NCI-H524 treated with DMSO at 0.1 percent for 48 hours (cell line): ENCODE measurements at regions not wholly inside any gene's neighbourhood (a gene's known extent, or its start where the extent isn't known, plus 50 kb on each side); places are given as distances from the start of the nearest gene placed in this dataset.

Source experiments
- DNase-seq: peaks from one replicate; lab custom pipeline; 2025; lab: John Stamatoyannopoulos, UW

GRCh38 chr7:25815711-25816110, 336.3 kb upstream of the NFE2L3 start:
- DNase-seq: no peak

- no peak for DNase-seq
These were observed 331.5 kb upstream of the NFE2L3 start for GRCh38 chr7:25820432-25821040.

- no peak for DNase-seq
These were observed 330.8 kb upstream of the NFE2L3 start for GRCh38 chr7:25821225-25821624.

GRCh38 chr7:25822823-25823222, 329.2 kb upstream of the NFE2L3 start:
- no peak for DNase-seq

GRCh38 chr7:25823571-25823970, 328.4 kb upstream of the NFE2L3 start:
- no peak for DNase-seq

- no peak for DNase-seq
These were observed 323.5 kb upstream of the NFE2L3 start for GRCh38 chr7:25828468-25828867.

GRCh38 chr7:25829663-25830062, 322.3 kb upstream of the NFE2L3 start:
- no peak for DNase-seq

GRCh38 chr7:25830215-25830614, 321.8 kb upstream of the NFE2L3 start:
- no peak for DNase-seq

GRCh38 chr7:25831062-25831691, 320.8 kb upstream of the NFE2L3 start:
- no peak for DNase-seq

- DNase-seq: no peak
These were observed 320.1 kb upstream of the NFE2L3 start for GRCh38 chr7:25831831-25832411.

- no peak for DNase-seq
These were observed 319.5 kb upstream of the NFE2L3 start for GRCh38 chr7:25832456-25832855.

GRCh38 chr7:25832929-25833328, 319.1 kb upstream of the NFE2L3 start:
- no peak for DNase-seq

GRCh38 chr7:25834050-25834449, 317.9 kb upstream of the NFE2L3 start:
- DNase-seq: no peak

- DNase-seq: no peak
These were observed 316.8 kb upstream of the NFE2L3 start for GRCh38 chr7:25835197-25835596.

GRCh38 chr7:25839084-25839769, 312.8 kb upstream of the NFE2L3 start:
- no peak for DNase-seq

GRCh38 chr7:25840209-25840792, 311.7 kb upstream of the NFE2L3 start:
- no peak for DNase-seq

- no peak for DNase-seq
These were observed 310.4 kb upstream of the NFE2L3 start for GRCh38 chr7:25841575-25841974.

GRCh38 chr7:25842201-25842733, 309.7 kb upstream of the NFE2L3 start:
- DNase-seq: no peak

GRCh38 chr7:25843467-25843866, 308.5 kb upstream of the NFE2L3 start:
- no peak for DNase-seq

GRCh38 chr7:25844102-25844870, 307.7 kb upstream of the NFE2L3 start:
- no peak for DNase-seq

GRCh38 chr7:25845464-25845863, 306.5 kb upstream of the NFE2L3 start:
- DNase-seq: no peak

GRCh38 chr7:25846722-25847121, 305.3 kb upstream of the NFE2L3 start:
- DNase-seq: no peak
